GM18508 (cell line): ENCODE measurements at regions not wholly inside any gene's neighbourhood (a gene's known extent, or its start where the extent isn't known, plus 50 kb on each side); places are given as distances from the start of the nearest gene placed in this dataset.
A peak's percentile ranks its signal among the peaks of the same experiment; 100 is the strongest.

Source experiments
- ATAC-seq: cut with Tn5 transposase; IDR thresholded peaks from one replicate; pipeline ENCODE4 v1.9.1; 2021; ENCODE audit warnings: moderate number of reproducible peaks; ENCODE audit not compliant: insufficient read depth, unreplicated experiment

DNA sequence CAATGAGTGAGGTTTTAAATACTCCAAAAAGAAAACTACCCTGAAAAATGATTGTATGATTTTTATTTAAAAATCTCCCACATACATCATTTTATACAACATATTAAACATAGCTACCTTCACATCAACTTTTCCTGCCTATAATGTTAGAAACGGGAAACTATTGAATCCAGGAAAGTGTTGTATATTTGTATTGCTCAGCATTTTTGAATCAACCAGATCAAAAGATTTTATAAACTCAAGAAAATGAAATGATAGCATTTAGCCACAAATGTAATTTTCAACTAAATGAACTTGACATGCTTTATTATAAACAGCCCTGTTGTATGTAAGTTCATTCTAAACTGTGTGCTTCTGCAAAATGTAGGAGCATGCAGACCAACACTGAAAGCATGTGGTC, 124.6 kb upstream of the SLC10A2 start:
- no peak for ATAC-seq

DNA sequence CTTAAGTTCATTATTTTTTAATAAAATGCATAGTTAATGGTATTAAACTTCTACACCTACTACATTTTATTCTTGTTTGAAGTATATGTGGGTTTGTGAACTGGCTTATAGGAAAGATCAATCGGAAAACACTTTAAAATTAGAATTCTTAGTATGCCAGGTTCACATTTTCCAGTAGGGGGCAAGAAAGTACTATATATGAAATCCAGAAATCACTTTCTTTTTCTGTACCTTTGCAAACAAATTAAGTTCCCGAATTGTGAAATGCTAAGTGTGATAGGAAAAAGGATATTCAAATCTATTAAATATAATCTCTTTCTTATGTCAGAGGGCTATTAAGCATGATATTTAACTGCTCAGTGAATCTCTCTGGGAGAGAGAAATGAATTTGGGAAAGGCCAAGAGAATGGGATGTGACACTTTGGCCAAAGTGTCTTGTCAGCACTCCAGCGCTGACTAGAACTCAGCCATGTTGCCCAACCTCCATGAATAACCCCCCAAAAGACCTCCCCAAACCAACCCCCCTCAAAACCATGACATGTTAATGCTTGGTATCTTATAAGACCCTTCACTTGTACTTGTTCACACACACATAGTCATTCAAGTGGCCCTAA, 122.6 kb upstream of the SLC10A2 start:
- no peak for ATAC-seq

DNA sequence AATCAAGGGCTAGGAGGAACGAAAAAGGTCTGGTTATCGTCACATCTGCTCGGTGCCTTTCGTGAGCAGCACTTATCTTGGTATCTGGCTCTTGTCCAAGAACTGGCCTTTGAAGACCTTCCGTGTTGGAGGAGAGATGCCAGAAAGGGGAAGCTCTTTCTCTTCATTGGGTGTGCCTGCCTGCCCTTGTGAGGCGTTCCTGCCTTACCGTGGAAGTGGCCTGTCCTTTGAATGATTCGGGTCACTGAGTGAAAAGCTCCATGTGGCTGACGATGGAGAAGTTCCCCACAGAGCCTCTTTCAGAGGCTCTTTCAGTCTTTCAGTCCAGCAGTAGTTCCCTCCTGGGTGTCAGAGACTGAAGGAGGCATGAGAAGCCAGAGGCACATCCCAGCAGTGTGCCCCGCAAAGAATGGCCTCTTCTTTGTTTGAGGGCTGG, 121.5 kb upstream of the SLC10A2 start:
- no peak for ATAC-seq

DNA sequence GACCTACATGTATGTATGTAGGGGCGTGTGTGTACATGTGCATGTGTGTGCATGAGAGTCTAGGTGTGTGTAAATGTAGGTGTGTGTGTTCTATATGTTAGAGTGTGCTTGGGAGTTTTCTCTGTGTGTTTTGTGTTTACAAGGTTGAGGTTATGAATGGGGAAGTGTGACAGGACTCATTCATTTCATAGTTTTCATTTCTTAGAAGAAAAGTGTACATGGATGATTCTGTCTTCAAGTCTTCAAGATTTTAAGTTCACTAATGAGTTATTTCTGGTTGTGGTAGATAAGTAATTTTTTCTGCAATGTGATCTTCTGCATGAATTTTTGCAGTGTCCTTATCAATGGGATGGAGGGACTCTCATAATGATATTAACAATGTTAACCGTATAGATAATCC, 118.2 kb upstream of the SLC10A2 start:
- ATAC-seq, result no peak

DNA sequence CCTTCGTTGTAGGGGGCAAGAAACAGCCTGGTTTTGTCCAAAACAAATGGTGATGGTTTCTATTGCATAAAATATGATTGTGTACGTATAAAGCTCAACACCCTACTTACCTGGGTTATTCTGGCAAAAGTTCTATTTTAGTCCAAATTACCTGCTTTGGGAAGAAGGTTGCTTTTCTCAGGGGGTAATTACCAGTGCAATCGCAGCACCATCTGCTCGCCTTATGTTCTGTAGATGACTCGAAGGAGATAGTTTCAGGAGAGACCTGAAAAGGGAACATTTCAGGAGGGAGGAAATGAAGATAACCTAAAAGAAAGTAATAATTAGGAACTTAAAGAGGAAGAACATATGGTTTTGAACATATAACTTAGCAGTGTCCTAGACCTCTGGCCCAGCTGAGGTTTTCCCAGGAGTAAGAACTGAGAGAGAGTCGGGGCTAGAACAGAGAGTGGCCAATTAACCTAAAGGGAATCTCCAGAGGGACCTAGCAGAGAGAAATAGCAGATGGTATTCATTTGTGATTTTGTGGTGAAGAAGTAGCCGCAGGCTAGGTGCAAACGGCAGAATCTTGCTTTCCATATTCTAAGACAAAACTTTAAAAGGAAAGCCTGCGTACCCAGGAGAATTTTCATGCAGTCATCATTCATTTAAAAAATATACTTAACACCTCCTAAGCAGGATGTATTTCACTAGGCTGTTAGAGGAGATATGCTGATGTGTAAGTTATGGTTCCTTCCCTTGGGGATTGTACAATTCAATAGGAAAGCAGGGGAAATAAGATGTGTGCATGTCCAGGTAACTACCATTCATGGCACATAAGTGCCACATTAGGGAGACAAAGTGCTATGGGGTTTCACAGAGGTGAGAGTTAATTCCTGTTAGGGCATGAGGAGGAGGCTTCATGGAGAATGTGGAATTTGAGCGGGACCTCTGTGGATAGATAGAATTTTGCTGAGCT, 113.0 kb upstream of the SLC10A2 start:
- no peak for ATAC-seq

DNA sequence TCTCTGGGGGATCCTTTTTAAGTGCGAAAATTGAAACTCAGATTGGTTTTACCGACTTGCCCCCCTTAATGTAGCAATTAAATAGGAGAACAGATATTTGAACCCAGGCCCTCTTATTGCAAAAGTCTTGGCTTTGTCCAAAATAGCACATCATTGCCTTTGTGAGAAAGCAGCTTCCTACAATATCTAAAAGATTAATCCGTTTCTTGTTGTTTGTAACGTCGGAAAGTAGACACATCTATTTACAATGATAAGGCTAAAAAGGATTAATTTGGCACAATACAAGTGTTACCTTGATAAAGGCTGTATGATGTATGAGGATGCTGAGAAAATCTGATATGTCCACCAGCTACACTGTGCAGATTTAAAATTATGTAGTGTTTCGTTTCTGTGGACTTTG, 108.7 kb upstream of the SLC10A2 start:
- no peak for ATAC-seq

DNA sequence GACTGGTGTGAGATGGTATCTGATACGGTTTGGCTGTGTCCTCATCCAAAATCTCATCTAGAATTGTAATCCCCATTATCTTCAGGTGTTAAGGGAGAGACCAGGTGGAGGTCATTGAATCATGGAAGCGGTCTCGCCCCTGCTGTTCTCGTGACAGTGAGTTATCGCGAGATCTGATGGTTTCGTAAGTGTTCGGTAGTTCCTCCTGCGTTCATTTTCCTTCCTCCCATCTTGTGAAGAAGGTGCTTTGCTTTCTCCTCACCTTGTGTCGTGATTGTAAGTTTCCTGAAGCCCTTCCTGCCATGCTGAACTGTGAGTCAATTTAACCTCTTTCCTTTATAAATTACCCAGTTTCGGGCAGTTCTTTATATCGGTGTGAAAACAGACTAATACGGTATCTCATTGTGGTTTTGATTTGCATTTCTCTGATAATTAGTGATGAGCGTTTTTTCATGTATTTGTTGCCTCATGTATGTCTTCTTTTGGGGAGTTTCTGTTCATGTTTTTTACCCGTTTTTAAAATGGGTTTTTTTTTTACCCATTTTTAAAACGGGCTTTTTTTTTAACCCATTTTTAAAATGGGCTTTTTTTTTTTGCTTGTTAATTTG, 102.8 kb upstream of the SLC10A2 start:
- no peak for ATAC-seq

DNA sequence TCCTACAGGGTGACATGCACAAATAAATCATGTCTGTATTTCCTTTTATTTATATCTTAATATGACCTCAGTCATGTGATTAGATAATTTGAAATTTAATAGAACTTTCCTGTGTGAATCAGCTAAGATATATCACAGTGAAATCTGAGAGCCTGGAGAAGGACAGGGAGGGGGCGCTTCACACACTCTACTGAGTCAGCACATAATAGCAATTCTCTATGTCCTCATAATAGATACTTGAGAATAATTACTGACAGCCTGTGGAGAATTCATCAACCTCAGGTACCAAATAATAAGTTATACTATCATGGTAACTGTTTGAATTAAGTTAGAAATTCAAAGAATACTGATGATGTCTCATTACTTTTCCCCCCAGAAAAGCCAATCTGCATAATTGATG, 98.0 kb upstream of the SLC10A2 start:
- ATAC-seq, result no peak

DNA sequence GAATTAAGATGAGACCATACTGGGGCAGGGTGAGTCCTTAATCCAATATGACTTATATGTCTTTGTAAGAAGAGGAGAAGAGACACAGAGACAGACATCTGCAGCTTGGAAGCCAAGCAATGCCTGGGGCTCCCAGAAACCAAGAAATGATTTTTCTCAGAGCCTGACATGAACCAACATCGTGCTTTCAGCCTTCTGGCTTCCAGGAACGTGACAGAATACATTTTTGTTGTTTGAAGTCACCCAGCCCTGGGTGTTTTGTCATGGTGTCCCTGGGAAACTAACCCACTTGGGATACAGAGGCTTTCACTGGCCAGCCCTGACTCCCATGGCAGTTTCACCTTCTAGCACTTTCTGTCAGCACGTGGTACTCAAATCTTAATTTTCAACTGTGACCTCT, 95.3 kb upstream of the SLC10A2 start:
- no peak for ATAC-seq

DNA sequence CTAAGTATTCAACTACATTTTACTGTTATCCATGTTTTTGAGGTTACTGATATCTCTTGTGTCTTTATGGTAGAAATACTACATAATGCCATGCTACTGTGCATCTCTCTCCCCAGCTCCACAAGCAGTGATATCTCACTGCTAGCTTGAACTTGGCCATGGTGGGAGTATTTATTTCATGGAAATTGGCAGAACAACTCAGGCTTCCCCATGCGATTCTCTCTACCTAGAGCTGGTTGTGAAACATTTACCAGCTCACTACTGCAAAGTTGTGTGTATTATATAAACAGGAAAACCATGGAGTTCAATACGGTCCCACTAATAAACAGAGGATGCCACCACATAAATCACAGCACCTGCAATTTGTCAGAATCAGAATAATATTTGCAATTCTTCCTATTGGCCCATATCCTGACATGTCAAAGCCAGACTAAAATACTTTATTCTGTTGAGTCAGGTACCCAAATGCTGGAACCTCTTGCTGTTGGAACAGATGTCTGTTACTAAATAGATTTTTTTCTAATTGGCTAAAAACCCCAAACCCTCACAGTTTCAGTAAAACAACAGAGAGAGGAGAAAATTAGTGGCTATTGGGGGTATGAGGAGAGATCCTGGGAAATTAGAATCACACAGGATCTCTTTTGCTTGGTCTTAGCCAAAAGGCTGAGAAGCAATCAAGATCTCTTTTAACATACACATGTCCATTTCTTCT, 91.4 kb upstream of the SLC10A2 start:
- ATAC-seq, result no peak

DNA sequence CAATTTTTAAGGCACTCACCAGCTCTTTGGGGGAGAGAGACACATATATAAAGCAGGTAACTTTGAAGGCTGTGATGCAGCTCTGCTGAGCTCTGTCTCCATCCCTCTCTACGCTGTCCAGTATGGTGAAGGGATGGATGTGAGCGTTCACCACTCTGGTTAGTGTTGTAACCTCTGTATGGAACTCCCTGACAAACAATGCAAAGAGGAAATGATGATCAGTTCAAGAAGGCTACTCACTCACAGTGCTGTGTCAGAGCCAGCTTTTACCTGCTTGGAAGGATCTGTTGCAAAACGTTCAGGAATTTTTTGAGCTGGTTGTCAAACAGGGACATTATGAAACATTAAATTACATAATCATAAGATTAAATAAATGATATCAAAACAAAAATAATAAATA, 90.8 kb upstream of the SLC10A2 start:
- ATAC-seq, result no peak

DNA sequence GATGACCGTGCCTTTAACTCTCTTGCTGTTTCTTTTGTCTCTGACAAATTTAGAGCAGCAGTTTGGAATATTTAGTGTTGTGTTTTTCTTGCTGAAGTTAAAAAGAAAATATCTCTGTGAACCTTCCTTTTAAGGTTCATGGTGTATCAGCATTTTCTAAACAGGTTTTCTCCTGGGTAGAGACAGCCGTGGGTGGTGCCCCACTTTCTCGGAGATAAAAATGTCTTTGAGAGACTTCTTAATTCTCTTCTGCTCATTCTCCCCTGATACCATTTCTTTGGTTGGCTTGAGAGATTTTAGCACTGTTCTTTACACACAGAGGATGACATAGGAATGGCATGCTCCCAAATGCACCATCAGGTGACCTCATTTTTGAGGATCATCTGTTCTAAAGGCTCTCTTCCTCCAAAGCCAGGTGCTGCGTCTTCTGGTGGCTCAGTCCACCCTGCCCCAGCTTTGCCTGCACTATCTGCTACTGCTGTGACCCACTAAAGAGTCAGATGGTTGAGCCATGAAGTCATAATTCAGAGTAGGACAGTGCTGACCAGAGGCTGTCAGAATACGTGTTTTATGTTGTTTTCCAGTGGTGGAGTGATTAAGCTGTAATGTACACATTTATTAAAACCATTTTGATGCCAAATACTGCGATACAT, 90.3 kb upstream of the SLC10A2 start:
- ATAC-seq, result no peak

DNA sequence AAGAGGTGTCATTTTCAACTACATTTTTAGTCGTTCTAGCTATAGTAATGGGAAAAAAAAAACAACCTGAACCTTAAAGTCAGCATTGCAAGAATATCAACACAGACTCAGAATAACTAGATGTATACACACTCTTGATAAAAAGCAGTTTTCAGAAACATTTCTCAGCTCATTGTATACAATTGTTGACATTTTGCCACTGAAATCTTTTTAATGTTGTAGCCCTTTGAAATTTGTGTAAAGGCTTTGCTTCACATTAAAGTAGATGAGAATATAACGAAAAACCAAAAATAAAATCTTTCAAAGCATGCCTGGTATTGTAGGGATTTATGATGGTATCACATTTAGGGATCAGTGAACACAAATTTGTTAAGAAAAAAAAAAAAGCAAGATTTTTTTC, 87.2 kb upstream of the SLC10A2 start:
- ATAC-seq, result no peak

DNA sequence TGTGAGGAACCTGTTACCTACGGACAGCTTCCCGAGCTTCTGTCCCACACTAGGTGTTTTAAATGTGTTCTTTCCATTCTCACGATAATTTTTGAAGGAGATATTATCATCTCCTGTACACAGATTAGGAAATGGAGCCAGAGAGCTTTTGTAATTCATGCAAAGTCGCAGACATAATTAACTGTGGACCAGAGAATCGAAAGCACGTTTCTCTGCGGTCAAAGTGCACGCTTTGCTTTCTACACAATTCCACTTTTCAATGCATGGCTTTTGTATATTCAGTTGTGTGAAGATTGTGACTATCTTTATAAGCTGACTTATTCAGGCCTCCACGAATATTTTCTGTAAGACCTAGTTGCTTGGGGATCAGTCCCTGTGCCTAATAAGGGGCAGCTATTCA, 81.7 kb upstream of the SLC10A2 start:
- no peak for ATAC-seq

DNA sequence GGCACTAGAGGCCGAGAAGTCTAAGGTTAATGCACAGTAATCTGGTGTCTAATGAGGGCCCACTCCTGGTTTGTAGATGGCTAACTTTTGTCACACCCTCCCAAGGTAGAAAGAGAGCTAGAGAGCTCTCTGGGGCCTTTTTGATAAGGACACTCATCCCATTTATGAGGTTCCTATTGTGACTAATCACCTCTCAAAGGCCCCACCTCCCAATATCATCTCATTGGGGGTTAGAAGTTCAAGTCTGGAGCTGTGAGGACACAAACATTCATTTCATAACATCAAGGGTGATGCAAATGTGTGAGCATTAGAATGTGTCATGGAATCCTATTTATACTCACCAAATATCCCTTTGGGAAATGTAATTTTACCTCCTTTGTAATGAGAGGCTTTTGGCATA, 79.2 kb upstream of the SLC10A2 start:
- ATAC-seq, result no peak

DNA sequence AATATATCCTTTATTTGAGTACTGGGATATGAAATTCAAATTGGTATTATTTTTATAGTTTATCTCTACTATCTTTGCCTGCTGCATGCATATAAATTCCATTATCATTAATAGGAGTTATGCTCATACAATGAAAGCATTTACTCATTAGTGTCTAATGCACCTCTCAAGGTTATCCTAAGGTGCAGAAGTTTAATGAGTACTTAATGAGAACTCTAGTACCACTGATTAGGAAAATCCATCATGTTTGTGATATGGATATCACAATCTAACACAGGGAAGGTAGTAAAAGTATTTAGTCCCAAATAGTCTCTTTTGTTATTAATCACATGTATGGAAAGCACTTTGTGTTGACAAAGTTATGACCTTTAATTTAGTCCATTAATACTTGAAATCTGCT, 77.2 kb upstream of the SLC10A2 start:
- ATAC-seq, result no peak

DNA sequence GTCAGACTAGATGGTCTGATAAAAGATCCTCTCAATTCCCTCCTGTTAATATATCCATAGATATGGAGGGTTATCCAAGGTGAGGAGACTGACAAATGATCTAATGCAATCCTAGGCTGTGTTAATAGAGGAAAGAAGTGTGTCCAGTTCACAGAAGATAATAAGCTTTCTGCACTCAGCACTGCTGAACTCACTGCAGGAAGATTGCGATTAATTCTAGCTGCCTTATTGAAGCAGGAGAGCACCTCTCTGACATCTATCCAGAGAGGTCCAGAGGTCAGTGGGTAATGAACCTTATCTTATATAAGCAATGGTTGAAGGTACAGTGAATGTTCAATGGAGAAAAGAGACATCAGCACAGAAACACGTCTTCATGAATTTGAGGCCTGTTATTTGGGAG, 75.9 kb upstream of the SLC10A2 start:
- ATAC-seq, result no peak

DNA sequence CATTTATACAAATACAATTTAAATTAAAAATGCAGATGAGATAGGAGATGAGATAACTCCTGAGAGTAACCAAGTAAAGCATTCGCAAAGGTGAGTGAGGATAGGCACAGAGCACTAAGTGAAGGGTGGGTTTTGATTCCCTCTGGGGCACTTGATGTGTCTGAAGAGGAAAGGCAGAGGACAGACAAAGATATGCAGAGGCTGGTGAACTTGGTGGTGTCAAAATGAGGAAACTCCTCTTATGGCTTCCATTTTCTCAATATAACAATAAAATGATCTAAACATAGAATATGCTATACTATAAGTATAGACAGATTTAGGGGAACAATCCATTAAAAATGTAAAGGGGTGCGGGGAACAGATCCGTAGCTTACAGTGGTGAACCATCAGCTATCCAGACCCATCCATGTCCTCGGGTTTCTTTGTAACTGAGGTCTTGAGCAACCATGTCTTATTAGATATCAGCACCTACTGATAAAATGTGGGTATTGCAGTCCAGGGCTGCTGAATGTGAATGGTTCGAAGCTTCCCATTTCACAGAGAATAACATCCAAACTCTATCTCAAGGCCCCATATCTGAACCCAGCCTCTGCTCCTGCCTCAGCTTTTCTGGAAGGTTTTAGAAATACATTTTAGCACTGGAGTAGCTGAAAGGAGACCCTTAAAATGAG, 73.9 kb upstream of the SLC10A2 start:
- ATAC-seq, result peak; percentile 94

DNA sequence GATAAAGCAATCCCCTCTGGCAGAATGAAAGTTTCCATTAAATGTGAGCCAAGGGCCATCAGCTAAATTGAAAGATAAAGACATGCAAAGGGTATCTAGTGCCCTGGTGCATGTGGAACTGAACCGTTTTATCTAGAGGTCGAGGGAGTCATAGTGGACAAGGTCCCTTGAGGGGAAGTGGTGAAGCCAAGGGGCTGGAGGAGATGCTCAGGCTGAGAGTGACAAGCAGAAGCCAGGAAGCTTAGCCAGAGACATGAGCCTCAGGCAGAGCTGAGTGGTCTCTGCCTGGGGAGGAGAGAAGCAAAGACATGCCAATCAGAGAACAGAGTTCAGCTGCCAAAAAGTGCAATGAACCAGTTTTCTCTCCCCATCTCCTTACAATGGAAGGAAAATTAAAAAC, 68.1 kb upstream of the SLC10A2 start:
- ATAC-seq, result peak; percentile 34

DNA sequence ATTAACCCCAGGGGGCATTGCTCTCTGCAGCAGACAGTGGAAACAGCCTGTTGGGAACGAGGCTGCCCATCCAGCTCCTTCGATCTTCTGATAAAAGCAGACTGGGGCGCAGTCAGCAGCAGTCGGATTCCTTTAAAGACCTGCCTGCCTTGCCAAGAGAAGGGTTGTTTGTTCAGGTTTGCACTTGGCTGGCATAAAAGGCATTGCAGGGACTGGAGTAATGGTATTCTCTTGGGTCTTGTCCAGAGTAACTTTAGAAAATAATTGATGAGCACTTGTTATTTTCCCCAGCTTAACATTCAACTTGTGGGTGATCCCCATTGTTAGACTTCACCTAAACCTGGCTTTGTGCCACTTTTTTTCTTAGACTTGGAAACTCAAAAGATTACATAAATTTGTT, 67.3 kb upstream of the SLC10A2 start:
- ATAC-seq, result no peak
